ENCODE measurements at regions not wholly inside any gene's neighbourhood (a gene's known extent, or its start where the extent isn't known, plus 50 kb on each side); places are given as distances from the start of the nearest gene placed in this dataset.

GRCh38 chr6:6781873-6782227 lies 193.3 kb downstream of the LY86 start:
- no peak for DNase-seq (ENCODE audit: low read depth)

- DNase-seq (ENCODE audit: low read depth): no peak
These were observed 195.2 kb downstream of the LY86 start for GRCh38 chr6:6783721-6784120.

DNA sequence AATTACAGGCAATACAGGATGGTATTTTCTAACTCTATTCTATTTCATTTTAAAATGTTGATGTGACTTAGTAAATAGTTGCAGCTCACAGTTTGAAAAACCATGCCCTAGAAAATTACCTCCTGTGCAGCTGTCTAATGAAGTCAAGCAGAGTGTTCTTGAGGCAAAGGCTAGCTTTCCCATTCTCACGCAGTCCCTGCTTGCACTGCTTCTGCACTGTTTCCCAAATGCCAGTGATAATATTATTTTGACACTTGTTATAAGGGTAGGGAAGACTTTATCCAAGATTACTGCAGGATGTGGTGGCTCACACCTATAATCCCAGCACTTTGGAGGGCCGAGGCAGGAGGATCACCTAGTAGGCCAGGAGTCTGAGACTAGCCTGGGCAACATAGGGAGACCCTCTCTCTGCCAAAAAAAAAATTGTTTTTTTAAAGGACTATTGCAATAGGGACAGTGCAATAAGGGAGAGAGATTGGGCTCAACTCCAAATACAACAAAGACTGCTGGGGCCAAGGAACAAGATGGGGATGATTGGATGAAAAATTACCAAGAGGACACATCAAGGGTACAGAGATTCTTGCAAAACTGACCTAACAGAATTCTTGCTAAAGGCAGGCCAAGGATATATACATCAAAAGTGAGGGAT lies 196.1 kb downstream of the LY86 start:
- no peak for DNase-seq (ENCODE audit: low read depth)

- no peak for DNase-seq (ENCODE audit: low read depth)
These were observed 196.6 kb downstream of the LY86 start for GRCh38 chr6:6785163-6785521.

GRCh38 chr6:6788394-6789032 lies 200.0 kb downstream of the LY86 start:
- no peak for DNase-seq (ENCODE audit: low read depth)

DNA sequence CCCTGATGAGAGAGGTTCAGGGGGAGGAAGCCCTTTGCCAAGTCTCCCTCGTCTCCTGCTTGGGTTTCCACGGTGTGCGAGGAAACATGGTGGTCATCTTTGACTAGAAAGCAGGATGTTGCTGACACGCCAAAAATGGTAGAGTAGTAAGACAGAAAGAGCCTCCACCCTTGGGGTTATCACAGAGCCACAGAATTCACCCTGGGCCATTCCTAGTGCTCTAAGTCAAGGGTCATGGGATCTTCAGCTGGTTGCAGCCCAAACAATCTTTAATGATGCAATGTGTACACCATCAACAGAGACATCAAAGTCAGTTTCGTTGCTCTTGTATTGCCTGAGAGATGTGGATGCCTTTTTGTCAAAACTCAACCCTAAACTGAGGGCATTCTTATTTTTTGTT lies 201.9 kb downstream of the LY86 start:
- no peak for DNase-seq (ENCODE audit: low read depth)

- no peak for DNase-seq (ENCODE audit: low read depth)
These were observed 202.4 kb downstream of the LY86 start for GRCh38 chr6:6790891-6791290.

GRCh38 chr6:6793388-6794250 lies 205.1 kb downstream of the LY86 start:
- DNase-seq (ENCODE audit: low read depth): no peak

DNA sequence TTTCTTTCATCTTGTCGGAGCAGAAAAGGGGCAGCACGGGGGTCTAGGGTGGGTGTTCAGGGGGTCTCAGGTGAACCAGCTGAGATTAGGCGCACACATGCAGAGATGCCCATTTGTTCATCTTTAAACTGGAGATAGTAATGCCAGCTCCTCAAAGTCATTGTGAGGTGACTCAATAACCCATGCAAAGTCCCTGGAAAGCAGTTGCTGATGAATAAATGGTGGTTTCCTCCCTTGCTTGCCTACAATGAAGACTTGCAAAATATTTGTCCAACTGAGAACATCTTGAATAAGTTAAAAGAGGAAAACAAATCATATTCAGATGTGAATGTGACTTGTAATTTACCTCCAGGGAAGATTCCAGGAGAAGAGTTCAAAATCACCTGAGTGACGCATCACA lies 206.9 kb downstream of the LY86 start:
- DNase-seq (ENCODE audit: low read depth): no peak

GRCh38 chr6:6796818-6797217 lies 208.3 kb downstream of the LY86 start:
- no peak for DNase-seq (ENCODE audit: low read depth)

- no peak for DNase-seq (ENCODE audit: low read depth)
These were observed 209.9 kb downstream of the LY86 start for GRCh38 chr6:6798448-6798860.

DNA sequence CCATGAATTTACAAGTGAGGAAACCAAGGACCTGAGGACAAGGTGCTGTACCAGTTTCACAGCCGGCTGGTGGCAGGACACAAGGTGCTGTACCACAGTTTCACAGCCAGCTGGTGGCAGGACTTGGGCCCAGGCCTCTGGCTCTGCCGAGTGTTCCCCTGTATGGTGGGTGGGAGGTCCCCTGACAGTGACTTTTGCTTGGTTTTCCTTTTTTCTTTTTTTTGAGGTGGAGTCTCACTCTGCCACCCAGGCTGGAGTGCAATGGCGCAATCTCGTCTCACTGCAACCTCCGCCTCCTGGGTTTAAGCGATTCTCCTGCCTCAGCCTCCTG lies 212.4 kb downstream of the LY86 start:
- no peak for DNase-seq (ENCODE audit: low read depth)

DNA sequence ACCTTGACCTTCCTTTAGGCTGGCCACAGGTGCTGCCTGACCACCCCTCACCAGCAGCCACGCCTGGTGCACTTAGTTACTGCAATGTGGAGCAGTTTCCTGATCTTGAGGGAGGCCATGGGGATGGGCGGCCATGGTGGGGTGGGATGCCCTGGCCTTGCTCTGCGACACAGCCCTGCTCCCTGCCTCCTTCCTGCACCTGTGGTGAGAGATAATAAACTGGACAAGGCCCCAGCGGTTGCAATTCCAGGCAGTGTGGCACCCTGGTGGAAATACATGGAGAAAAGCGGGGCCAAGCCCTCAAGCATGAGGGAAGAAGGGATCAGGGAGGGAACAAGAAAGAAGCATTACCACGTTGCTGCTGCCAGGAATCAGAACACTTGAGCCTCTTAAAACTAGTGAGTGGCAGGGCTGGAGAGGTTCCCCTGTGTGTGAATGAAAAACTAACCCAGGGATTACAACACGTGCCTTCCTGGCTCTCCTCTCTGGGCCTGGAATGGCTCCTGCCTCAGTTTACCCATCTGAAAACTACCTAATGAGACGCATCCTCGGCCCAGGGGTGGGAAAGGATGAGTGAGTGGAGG lies 213.2 kb downstream of the LY86 start:
- DNase-seq (ENCODE audit: low read depth): no peak

- no peak for DNase-seq (ENCODE audit: low read depth)
These were observed 214.9 kb downstream of the LY86 start for GRCh38 chr6:6803180-6803977.

- no peak for DNase-seq (ENCODE audit: low read depth)
These were observed 216.5 kb downstream of the LY86 start for GRCh38 chr6:6804843-6805615.

DNA sequence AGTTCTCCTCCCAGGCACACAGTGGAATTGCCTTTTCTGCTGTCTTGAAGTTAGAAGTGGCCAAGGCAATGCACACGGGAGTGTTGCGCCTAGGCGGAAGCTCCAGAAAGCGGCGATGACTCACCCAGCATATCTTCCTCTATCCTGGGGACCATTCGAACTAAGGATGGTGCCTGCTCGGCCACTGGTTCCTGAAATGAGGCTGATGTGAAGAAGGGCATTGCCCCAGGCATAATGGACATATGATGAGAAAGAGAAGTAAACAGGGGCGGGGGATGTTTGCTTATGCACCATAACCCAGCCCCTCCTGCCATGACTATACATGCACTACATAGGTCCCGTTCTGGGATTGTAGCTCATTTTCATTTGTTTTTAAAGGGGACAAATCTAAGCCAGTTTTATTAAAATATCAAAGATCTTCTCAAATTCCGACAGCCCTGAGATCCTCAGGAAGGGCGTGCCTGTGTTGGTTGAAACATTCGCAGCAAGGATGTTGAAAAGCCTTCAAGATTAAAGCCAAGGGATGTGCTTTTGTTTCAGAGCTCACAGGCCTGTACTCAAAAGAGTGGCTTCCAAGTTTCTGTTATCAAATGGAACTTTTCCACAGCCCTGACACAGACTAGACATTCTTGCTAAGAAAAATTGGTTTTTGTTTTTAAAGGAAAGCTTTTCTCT lies 218.5 kb downstream of the LY86 start:
- no peak for DNase-seq (ENCODE audit: low read depth)

DNA sequence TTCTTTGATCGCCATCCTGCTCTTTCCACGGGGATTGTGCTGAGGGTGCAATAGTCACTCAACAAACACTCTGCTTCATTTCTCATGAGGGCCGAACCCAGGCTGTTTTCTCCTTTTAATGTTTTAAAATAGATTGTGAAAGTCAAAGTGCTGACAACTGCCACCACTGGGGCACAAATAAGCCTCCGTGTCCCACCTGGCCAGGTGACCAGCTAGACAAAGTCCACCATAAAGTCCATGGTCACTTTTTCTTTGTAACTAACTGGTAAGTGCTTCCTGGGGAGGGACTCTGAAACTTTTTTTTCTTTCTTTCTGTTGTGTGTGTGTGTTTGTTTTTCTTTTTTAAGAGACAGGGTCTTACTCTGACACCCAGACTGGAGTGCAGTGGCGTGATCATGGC lies 219.8 kb downstream of the LY86 start:
- no peak for DNase-seq (ENCODE audit: low read depth)

DNA sequence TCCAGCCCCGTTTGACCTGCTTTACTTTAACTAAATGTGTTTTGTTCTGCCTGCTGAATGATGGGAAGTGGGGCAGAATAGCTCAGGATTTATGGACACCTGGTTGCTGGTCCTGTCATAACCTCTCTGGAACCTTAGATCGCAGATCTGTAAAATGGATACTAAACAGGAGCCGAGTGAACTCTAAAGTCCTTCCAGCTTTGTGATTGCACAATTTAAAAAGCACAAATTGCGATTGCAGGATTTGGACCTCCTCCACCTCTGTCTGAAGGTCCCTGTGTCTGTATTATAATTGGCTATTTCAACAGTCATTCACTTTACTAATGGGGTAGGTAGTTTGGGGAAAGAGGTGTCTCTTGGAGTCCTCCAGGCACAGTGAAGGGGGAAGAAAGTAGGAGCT lies 220.4 kb downstream of the LY86 start:
- no peak for DNase-seq (ENCODE audit: low read depth)

DNA sequence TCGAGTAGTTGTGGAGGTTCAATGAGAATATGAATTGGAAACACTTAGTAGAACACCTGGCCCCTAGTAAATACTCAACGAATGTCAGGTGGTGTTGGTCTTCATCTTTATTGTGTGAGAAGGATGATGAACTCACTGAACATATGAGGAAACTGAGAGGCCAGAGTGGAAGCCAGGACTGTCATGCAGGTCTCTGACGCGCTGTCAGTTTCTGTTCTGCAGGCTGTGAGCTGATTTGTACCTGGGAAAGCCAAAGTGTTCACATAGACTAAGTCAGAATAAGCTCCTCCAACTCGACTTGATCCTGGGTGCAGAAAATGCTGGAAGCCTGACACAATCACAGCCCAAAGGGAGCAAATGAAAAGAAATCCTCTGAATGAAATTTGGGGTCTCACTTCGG lies 222.2 kb downstream of the LY86 start:
- DNase-seq (ENCODE audit: low read depth): no peak

DNA sequence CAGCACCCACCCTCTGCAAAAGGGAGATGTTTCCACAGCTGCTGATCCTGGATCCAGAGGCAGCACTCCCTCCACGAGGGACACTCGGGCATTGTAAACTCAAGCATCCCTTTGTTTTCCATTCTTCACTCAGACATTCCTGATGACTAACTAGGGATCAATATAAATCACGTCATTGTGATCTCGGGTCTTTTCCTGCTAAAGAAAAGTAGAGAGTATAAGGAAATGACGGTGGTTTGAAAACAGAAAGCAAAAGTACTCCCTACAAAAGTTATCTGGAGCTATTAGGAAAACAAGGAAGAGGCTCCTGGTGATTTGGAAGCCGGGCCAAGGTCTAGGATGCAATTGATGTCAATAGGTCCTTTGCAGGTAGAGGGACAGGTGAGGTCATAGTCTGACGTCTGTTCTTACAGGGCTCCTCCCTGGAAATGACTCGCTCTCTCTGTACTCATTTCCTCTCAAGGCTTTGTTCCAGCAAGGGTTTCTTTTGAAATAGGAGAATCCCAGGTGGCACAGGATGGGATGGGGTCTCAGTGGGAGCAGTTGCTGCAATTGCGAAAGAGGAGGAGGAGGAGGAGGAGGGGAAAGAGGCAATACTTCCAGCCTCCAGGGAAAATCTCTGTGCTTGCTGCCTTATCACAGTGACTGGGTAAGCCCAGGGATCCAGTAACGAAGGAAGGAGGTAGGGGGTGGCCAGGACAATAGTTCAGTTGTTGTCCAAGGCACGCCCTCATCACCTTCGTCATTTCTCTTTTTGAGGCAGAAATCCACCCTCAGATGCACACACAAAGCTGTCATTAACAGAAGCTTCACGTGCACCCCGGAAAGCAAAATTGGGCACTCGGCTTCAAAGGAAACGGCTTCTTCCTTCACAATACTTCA lies 222.8 kb downstream of the LY86 start:
- no peak for DNase-seq (ENCODE audit: low read depth)

All from stimulated activated CD8-positive, alpha-beta memory T cell treated with anti-CD3 and anti-CD28 coated beads, Interleukin-15, amount 100 ng/mL, for 1 hour (primary cell).